NCI-H526 treated with DMSO at 0.1 percent for 48 hours (cell line): ENCODE measurements at regions not wholly inside any gene's neighbourhood (a gene's known extent, or its start where the extent isn't known, plus 50 kb on each side); places are given as distances from the start of the nearest gene placed in this dataset.

Experiments used
- DNase-seq: peaks from one replicate; lab custom pipeline; 2025; lab: John Stamatoyannopoulos, UW

GRCh38 chr6:1087154-1087843 is 224.6 kb upstream of the FOXQ1 start:
- DNase-seq: no peak

- no peak for DNase-seq
These were observed 225.3 kb upstream of the FOXQ1 start for GRCh38 chr6:1086446-1087153.

GRCh38 chr6:1082285-1082935 is 229.5 kb upstream of the FOXQ1 start:
- no peak for DNase-seq

- DNase-seq: no peak
These were observed 230.2 kb upstream of the FOXQ1 start for GRCh38 chr6:1081551-1082284.

GRCh38 chr6:1080453-1081337 is 231.2 kb upstream of the FOXQ1 start:
- no peak for DNase-seq

- no peak for DNase-seq
These were observed 232.4 kb upstream of the FOXQ1 start for GRCh38 chr6:1079525-1079924.

GRCh38 chr6:1077478-1078416 is 234.2 kb upstream of the FOXQ1 start:
- DNase-seq: no peak

- no peak for DNase-seq
These were observed 235.1 kb upstream of the FOXQ1 start for GRCh38 chr6:1076531-1077459.

- DNase-seq: no peak
These were observed 236.0 kb upstream of the FOXQ1 start for GRCh38 chr6:1075880-1076279.

- no peak for DNase-seq
These were observed 236.5 kb upstream of the FOXQ1 start for GRCh38 chr6:1075444-1075843.

- DNase-seq: no peak
These were observed 241.8 kb upstream of the FOXQ1 start for GRCh38 chr6:1070085-1070521.

GRCh38 chr6:1068905-1069304 is 243.0 kb upstream of the FOXQ1 start:
- DNase-seq: no peak

GRCh38 chr6:1068068-1068467 is 243.8 kb upstream of the FOXQ1 start:
- no peak for DNase-seq

- no peak for DNase-seq
These were observed 244.6 kb upstream of the FOXQ1 start for GRCh38 chr6:1067346-1067745.

GRCh38 chr6:1066449-1067090 is 245.3 kb upstream of the FOXQ1 start:
- no peak for DNase-seq

- no peak for DNase-seq
These were observed 245.9 kb upstream of the FOXQ1 start for GRCh38 chr6:1065986-1066385.

- DNase-seq: no peak
These were observed 248.1 kb upstream of the FOXQ1 start for GRCh38 chr6:1063671-1064355.
